HepG2 (cell line): ENCODE measurements at regions not wholly inside any gene's neighbourhood (a gene's known extent, or its start where the extent isn't known, plus 50 kb on each side); places are given as distances from the start of the nearest gene placed in this dataset.

Source experiments
- ATAC-seq: fragments of 200-7000 bp; cut with Tn5 transposase; 3 replicates; pipeline ENCODE4 v1.9.1; 2020; ENCODE audit warnings: mild to moderate bottlenecking, moderate library complexity
- BruUV-seq: library from RNA; stranded (reverse); fragments of 400-500 nt; replicated peaks from 2 replicates; lab custom pipeline; 2021; lab: Mats Ljungman, UMichigan
- CTCF ChIA-PET: fragments of 300-600 bp; formaldehyde crosslinking; extraction: SDS; loops from one replicate; lab custom pipeline; 2021; ENCODE audit warnings: low total read pairs, inconsistent platforms, low intra/inter-chr PET ratio; lab: Yijun Ruan, JAX
- POLR2A ChIA-PET: fragments of 350-600 bp; sonication (Branson Sonifier 250); formaldehyde crosslinking; loops from one replicate; lab custom pipeline; 2020; ENCODE audit warnings: antibody characterized with exemption, inconsistent platforms; lab: Yijun Ruan, JAX
- DNase-seq: peaks from one replicate; pipeline ENCODE4 v3.0.0-alpha.2; 2015; ENCODE audit warnings: low spot score
- FAIRE-seq: peaks from 3 replicates; lab custom pipeline; 2011; peaks lifted over from hg19 to GRCh38; lab: Jason Lieb, UNC
- H2AFZ ChIP-seq: one replicate; pipeline ENCODE4 v1.6.1; 2011; ENCODE audit warnings: low read length, inconsistent platforms
- H3K27ac ChIP-seq: fragments of 300-600 bp; 3 replicates; pipeline ENCODE4 v1.8.0; 2011; ENCODE audit warnings: mixed run types, mild to moderate bottlenecking, mixed read lengths, low read length, inconsistent platforms; ENCODE audit not compliant: insufficient read depth; ENCODE audit errors: extremely low read length
- H3K27me3 ChIP-seq, 2 experiments: fragments of 200-600 bp in 1 of 2; 2 replicates in 1 of 2; 3 replicates in 1 of 2; pipeline versions ENCODE4 v1.6.0 to v1.8.0; 2011; ENCODE audit warnings: low read length in 2 of 2, mild to moderate bottlenecking in 2 of 2, moderate library complexity in 2 of 2, inconsistent platforms in 1 of 2; ENCODE audit not compliant: insufficient read depth in 2 of 2, control insufficient read depth in 1 of 2
- H3K36me3 ChIP-seq, 2 experiments: fragments of 200-600 bp in 1 of 2; replicated peaks in 1 of 2; 2 replicates in 1 of 2; 3 replicates in 1 of 2; pipeline versions ENCODE4 v1.5.1 to v1.8.0; 2011; ENCODE audit warnings: low read length in 2 of 2, inconsistent platforms in 1 of 2; ENCODE audit not compliant: insufficient read depth in 2 of 2, control insufficient read depth in 1 of 2
- H3K4me1 ChIP-seq: 2 replicates; pipeline ENCODE4 v1.5.1; 2012; ENCODE audit warnings: low read length, inconsistent platforms; ENCODE audit not compliant: insufficient read depth
- H3K4me2 ChIP-seq: 2 replicates; pipeline ENCODE4 v1.6.0; 2011; ENCODE audit warnings: low read depth, low read length, inconsistent platforms
- H3K4me3 ChIP-seq, 3 experiments: fragments of 200-600 bp in 1 of 3; sonication (generic), shearing (Covaris generic) in 1 of 3; replicated peaks in 1 of 3; 2 replicates each; pipeline ENCODE4 v1.5.1; 2011 to 2016; ENCODE audit warnings: low read length in 3 of 3, inconsistent platforms in 2 of 3, low read depth in 2 of 3, mild to moderate bottlenecking in 2 of 3, control low read depth in 1 of 3, mixed read lengths in 1 of 3; ENCODE audit not compliant: insufficient read depth in 1 of 3
- H3K79me2 ChIP-seq: one replicate; pipeline ENCODE4 v1.6.1; 2011; ENCODE audit warnings: low read length, inconsistent platforms; ENCODE audit not compliant: insufficient read depth
- H3K9ac ChIP-seq: 2 replicates; pipeline ENCODE4 v1.6.0; 2011; ENCODE audit warnings: mild to moderate bottlenecking, low read depth, low read length, inconsistent platforms; ENCODE audit not compliant: insufficient read depth
- H3K9me3 ChIP-seq: 2 replicates; pipeline ENCODE4 v1.5.1; 2012; ENCODE audit warnings: mild to moderate bottlenecking, low read length
- H4K20me1 ChIP-seq: 2 replicates; pipeline ENCODE4 v1.6.0; 2011; ENCODE audit warnings: inconsistent platforms, mild to moderate bottlenecking, low read length, moderate library complexity; ENCODE audit not compliant: insufficient read depth
- HDAC6 ChIP-seq: fragments of 200-600 bp; sonication (generic); IDR thresholded peaks from 2 replicates; pipeline ENCODE4 v1.7.0; 2017; ENCODE audit warnings: mild to moderate bottlenecking, antibody characterized with exemption, low read length, low read depth
- HNRNPH1 ChIP-seq: fragments of 200-400 bp; formaldehyde crosslinking; optimal IDR thresholded peaks from 2 replicates; pipeline ENCODE3; 2017; ENCODE audit warnings: mild to moderate bottlenecking, low read depth, low read length
- NCOR1 ChIP-seq: fragments of 200-600 bp; sonication (generic); IDR thresholded peaks from 2 replicates; pipeline ENCODE4 v1.7.0; 2017; ENCODE audit warnings: antibody characterized with exemption, low read length, borderline replicate concordance
- NFE2 ChIP-seq: sonication (generic); formaldehyde crosslinking; IDR thresholded peaks from 2 replicates; pipeline ENCODE4 v1.4.0; 2020; ENCODE audit warnings: missing genetic modification reagents
- RCOR2 ChIP-seq: IDR thresholded peaks from 2 replicates; pipeline ENCODE4 v1.6.1; 2016; ENCODE audit warnings: missing biosample characterization, missing genetic modification reagents
- XBP1 ChIP-seq: sonication (generic); formaldehyde crosslinking; IDR thresholded peaks from 2 replicates; pipeline ENCODE4 v1.5.0; 2020; ENCODE audit warnings: missing genetic modification reagents
- ZBTB37 ChIP-seq: sonication (generic); formaldehyde crosslinking; IDR thresholded peaks from 2 replicates; pipeline ENCODE4 v1.4.0; 2020; ENCODE audit warnings: mild to moderate bottlenecking, missing genetic modification reagents
- ZC3H13 ChIP-seq: sonication (generic); formaldehyde crosslinking; IDR thresholded peaks from 2 replicates; pipeline ENCODE4 v1.8.1; 2023; ENCODE audit warnings: mild to moderate bottlenecking, missing genetic modification reagents, moderate library complexity
- ZFP41 ChIP-seq: sonication (generic); formaldehyde crosslinking; IDR thresholded peaks from 2 replicates; pipeline ENCODE4 v1.4.0; 2020; ENCODE audit warnings: mild to moderate bottlenecking, missing genetic modification reagents, borderline replicate concordance
- ZNF138 ChIP-seq: sonication (generic); formaldehyde crosslinking; IDR thresholded peaks from 2 replicates; pipeline ENCODE4 v1.5.0; 2020; ENCODE audit warnings: mild to moderate bottlenecking, low read depth, missing genetic modification reagents
- ZNF446 ChIP-seq: sonication (generic); formaldehyde crosslinking; IDR thresholded peaks from 2 replicates; pipeline ENCODE4 v1.5.0; 2020; ENCODE audit warnings: mild to moderate bottlenecking, missing genetic modification reagents
- in situ Hi-C: cut with HindIII; loops from 2 replicates; pipeline ENCODE4 v1.10.0; 2017; ENCODE audit warnings: low pct_unique_long_range_greater_than_20kb; ENCODE audit not compliant: extremely low pct_ligation_motif_present
- intact Hi-C: fragments of 100-400 bp; cut with micrococcal nuclease; formaldehyde crosslinking; loops from one replicate; pipeline ENCODE4 v1.10.0; 2022; ENCODE audit not compliant: unreplicated experiment
- TF ChIP-seq, protein P1 (sequence below): sonication (generic); formaldehyde crosslinking; IDR thresholded peaks from 2 replicates; pipeline ENCODE4 v1.5.0; 2020; ENCODE audit warnings: missing genetic modification reagents

GRCh38 chr6:109229536-109229935 lies 134.2 kb downstream of the CEP57L1 start (continued):
- TF ChIP-seq NFE2 (CRISPR knock-in tag): no peak

- H3K36me3 ChIP-seq: no peaks in the 10 kb centered on the region
- ChIA-PET POLR2A (no interaction called here), CTCF (no interaction called here)
- no peak overlapping the region for H3K4me3 ChIP-seq
- intact Hi-C loops (no loop called here), in situ Hi-C loops (no loop called here)
- FAIRE-seq (no peak), ATAC-seq (no peak), DNase-seq (no peak)
- H3K79me2 ChIP-seq: no peaks in the 10 kb centered on the region
- H3K4me2 ChIP-seq: no peak overlapping the region
- H4K20me1 ChIP-seq: no peaks in the 10 kb centered on the region
- H3K9ac ChIP-seq: no peak overlapping the region
- no peak for TF ChIP-seq NCOR1
- no peak for TF ChIP-seq ZBTB37 (CRISPR knock-in tag)
- TF ChIP-seq XBP1 (CRISPR knock-in tag): no peak
- TF ChIP-seq, protein P1, sequence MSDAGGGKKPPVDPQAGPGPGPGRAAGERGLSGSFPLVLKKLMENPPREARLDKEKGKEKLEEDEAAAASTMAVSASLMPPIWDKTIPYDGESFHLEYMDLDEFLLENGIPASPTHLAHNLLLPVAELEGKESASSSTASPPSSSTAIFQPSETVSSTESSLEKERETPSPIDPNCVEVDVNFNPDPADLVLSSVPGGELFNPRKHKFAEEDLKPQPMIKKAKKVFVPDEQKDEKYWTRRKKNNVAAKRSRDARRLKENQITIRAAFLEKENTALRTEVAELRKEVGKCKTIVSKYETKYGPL (CRISPR knock-in tag): no peak
- TF ChIP-seq RCOR2 (CRISPR knock-in tag): no peak
- no peak for TF ChIP-seq ZNF138 (CRISPR knock-in tag)
- no peak for TF ChIP-seq ZNF446 (CRISPR knock-in tag)
- TF ChIP-seq HDAC6: no peak
- no peak for TF ChIP-seq HNRNPH1
- no peak for TF ChIP-seq ZFP41 (CRISPR knock-in tag)
- TF ChIP-seq ZC3H13 (CRISPR knock-in tag): no peak
- no peaks in the 10 kb centered on the region for H3K9me3 ChIP-seq
- H3K27ac ChIP-seq: no peak overlapping the region
- peaks cover 1 to 3% of the 10 kb centered on the region in 2 experiments; a peak in 2 of 5 replicates for H3K27me3 ChIP-seq
- no peak overlapping the region for H2AFZ ChIP-seq
- no TSS peak for BruUV-seq
- peaks cover 7% of the 10 kb centered on the region; the same call in 1 of the 2 replicates for H3K4me1 ChIP-seq
Measured at GRCh38 chr6:109227646-109228045, 132.3 kb downstream of the CEP57L1 start.
